HG02588 (cell line): ENCODE measurements at regions not wholly inside any gene's neighbourhood (a gene's known extent, or its start where the extent isn't known, plus 50 kb on each side); places are given as distances from the start of the nearest gene placed in this dataset.

ENCODE experiments used
- ATAC-seq: cut with Tn5 transposase; IDR thresholded peaks from one replicate; pipeline ENCODE4 v1.9.1; 2021; ENCODE audit warnings: mild to moderate bottlenecking, moderate library complexity; ENCODE audit not compliant: unreplicated experiment

DNA sequence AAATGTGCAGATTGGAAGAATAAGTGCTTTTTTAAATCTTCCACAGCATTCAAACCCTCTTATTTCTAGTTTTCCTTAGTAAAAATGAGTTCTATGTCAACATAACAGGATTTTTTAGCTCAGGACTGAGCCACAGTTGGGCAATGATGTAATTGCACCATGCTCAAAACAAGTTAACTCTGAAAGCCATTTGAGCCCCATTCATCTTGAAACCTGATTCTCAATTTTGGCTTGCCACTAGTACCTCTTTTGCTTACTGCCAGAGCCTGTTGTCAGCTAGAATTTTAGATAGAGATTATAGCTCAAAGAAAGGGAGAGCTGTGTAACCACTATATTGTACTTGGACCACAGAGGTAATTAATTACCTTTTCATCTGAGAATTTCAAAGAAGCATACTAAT, 1028.5 kb upstream of the PHF14 start:
- ATAC-seq, result no peak

DNA sequence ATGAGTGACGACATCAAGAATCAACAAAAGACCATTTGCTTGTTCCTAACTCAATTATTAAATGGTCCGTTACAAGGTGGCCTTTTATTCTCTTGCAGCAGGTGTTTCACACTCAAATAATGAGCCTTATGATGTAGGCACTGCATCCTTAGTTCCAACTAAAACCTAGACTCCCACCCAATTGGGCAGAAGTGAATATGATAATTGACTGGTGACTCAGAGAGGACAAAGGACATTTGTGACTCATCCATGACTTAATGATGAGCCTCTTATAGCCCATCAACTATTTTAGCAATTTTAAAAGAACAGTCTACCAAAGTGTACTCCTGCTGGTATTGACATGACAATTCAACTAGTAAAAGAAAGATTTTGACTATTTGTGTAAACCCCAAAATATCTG, 1027.8 kb upstream of the PHF14 start:
- no peak for ATAC-seq

DNA sequence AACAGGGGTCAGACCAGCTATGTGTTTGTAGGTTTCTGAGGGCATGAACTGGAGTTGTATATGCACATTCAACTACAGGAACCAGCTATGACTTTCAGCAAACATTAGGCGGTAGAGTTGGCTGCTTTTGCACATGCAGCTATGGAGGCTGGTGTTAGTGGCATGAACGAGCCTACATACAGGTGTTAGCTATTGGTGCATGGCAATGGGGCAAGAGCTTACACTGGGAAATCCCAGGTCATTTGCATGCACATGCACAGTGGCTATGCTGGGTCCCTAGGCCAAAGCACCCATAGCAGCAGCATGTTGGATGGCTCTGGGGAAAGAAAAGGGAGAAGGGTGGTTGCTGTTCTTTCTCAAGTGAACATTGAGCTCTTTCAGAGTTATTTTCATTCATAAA, 1018.5 kb upstream of the PHF14 start:
- ATAC-seq, result no peak

DNA sequence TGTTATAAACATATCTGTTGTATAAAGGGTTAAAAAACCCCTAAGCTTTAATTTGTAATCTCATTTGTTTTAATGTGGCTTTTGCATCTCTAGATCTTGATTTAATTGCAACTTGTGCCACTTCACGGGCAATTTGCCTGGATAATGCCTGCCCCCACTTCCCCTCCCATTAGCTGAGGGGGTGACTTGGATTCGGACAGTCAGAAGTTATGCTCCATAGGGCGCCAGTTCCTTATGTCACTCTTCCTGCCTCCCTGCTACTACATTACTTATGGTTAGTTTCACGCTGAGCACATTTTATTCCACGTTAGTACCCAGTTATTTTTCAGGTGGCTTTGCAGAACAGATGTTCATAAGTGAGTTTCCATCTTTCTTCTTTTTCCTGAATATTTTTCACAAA, 1015.2 kb upstream of the PHF14 start:
- ATAC-seq, result no peak

DNA sequence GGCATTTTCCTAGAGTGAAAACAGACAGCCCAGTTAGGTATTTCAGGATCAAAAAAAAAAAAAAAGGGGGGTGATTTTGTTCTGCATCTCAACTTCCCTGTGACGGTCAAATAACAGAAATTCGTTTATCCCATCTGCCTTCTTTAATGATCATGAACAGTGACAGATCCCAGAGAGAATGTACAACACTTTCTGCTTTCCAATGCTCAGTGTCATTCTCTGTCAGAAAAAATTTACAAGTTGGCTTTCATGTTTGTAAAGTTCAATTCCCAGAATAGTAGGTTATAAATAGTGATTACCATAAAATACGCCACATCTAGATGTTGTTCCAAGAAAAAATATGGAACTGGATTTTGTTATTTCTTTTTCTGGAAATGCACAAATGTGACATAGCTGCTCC, 1013.2 kb upstream of the PHF14 start:
- no peak for ATAC-seq

DNA sequence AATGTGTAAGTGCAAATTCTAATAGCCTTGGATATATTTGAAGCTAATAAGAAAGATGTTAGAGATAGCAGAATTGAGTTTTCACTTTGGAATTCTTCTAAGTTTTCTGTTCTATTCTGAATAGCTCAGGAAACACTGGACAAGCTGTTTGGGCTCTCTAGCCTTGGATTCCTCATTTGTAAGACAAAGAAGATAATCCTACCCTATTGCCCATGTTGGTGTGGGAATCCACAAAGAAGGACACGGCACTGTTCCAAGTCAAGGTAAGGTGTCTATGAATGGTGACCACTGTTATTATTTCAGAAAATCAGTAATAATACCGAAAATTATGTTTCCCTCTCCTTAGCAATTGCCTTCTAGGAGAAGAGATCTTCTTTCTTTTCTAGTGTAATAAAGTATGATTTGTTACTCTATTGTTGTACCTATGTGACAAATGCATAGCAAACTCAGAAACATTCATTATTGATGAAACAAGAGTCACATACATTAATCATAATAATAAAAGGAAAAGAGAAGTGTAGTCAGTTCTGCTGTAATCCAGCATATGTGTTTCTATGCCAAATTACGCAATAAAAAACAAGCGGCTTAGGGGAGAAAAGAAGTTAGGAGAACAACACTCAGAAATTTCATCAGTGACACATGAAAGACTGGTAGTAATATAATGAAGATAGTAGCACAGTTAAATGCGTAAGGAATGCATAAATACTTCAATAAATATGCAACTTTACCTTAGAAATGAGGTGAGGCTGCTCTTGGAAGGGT, 1012.3 kb upstream of the PHF14 start:
- no peak for ATAC-seq

DNA sequence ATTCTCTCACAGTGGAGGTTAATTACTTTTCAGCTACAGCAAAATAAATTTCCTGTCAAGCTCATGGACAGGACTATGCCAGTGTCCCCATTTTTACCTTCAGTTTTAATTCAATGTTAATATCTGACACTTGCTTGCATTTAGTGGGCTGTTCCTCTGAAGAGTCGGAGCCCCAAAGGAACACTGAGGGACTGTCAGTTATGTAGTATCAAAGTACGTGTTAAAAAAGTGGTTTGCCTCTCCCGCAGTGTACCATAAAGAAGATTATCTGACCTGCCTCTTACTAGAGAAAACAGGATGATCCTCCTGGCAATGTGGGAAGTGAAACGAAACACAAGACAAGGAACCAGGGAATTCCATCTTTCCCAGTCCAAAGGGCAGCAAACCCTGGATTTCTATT, 1010.9 kb upstream of the PHF14 start:
- no peak for ATAC-seq

DNA sequence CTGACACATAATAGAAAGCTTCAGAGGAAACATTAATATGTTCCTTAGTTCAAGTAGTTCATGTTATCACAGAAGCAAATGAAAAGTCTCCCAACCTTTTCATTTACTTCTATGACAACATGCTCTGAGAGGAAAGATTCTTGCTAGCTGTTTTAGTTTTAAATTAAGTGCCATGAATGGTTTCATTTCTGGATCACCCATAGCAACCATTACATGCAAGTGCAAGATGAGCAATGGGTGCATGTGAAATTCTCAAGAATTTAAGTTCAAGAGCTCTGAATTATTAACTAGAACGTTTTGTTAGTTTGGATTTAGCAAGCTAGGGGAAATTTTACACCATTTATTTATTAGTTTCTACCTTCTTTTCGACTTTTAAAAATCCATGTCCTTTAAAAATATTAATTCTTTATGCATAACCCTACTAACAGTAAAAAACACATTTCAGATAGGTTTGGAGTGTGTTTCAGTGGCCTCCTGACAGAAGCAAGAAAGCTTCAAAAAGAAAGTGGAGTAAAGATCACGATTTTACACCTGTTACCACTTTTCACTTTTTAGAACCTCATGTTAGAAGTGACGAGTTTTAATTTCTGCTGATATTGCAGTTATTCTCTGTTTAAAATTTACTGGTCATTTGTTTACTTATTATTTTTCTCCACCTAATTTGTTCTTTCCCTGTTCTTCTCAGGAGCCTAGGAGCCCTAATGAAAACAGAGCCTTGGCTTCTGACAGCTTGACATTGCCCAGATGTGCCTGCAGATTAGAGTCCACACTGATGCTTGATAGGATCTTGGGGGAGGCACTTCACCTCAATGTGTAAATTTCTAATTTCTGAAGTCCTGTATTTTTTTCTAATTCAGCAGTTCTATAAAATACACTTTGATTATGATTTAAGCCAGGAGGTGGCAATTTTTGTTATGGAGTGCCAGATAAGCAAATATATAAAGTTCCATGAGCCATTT, 995.3 kb upstream of the PHF14 start:
- ATAC-seq, result no peak

DNA sequence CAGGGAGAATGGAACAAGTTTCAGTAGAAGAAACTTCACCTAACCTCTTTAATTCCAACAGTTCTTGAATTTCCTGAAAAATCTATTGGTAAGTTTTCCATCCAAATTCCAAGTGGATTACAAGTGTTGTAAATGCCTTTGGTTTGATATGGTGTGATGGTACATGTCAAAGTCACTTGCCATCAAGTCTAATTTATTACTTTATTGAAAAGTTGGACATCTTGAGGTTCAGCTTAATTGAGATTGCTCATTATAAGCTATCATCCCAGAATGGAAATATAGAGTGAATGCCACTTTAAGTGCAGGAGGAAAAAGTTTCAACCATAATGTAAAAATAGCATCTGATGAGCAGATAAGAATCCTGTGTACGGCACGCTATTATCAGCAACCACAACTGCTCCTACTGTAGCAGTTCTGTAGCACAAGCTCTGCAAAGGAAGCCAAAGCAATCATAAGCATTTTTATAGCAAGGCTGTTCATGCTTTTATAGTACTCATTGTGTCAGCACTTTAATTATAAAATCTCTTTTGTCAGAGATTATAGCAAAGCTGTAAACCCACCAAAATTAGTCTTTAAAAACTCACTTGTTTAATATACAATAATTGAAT, 991.8 kb upstream of the PHF14 start:
- ATAC-seq, result no peak

DNA sequence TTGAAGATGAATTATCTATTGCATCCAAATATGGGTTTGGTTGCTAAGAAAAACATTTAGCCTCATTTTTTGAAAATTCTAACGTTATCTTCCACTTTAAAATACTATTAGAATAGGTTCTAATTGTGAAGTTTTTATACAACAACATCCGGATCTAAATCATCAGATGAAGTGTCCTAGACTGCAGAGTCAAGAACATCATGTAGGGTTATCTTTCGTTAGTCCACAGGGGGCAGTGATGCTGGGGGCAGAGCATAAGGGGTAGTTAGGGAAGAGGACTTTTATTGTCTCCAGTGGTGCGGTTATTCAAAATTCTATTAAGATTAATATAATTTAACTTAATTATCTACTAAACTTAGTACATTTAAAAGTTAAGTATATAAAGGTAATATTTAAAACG, 990.6 kb upstream of the PHF14 start:
- ATAC-seq, result no peak

DNA sequence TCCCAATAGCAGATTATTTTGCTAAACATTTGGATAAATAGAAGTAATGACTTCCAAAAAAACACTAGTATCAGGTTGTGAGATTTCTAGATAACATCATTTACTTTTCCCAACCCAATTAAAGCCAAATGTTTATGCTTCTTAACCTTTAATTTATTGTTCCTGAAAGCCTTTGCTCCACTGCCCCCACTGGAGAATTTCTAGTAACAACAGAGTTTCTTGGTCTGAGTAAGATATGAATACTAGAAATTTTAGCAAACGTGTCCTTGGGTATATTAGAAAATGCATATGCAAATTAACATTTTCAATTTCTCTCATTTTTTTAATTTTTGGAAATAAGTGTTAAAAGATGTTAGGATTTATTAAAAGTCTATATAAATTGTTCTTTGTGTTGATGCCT, 958.0 kb upstream of the PHF14 start:
- ATAC-seq, result no peak

DNA sequence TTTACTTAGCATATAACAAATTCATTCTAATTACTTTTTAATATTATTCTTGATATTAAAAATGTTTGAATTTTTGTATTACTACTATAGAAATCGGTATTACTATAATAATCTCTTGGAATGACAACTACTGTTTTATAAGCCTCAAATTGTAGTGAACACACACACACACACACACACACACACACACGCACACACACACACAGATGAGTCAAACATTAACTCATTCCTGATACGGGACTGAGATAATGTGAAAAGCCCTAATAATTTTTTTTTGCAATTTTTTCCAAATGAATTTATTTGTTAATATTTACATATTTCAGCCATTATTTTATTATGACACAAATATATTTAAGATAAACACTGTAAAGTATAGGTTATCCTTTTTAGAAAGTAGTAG, 951.2 kb upstream of the PHF14 start:
- no peak for ATAC-seq

DNA sequence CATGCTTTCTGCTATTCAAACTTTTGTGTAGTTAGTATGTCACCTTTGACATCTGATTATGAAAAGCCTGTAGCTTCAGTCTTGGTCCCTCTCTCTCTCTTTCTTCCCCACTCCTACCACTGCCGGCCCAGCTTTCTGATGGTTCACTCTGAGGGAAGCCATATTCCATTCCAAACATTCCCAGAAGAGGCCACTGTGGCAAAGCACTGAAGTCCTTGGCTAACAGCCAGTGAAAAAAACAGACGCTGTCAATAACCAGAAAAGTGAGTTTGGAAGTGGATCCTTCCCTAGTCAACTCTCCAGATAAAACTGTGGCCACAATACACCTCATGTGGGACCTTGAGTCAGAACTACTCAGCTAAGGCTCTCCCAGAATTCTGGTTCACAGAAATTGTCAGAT, 950.7 kb upstream of the PHF14 start:
- no peak for ATAC-seq

DNA sequence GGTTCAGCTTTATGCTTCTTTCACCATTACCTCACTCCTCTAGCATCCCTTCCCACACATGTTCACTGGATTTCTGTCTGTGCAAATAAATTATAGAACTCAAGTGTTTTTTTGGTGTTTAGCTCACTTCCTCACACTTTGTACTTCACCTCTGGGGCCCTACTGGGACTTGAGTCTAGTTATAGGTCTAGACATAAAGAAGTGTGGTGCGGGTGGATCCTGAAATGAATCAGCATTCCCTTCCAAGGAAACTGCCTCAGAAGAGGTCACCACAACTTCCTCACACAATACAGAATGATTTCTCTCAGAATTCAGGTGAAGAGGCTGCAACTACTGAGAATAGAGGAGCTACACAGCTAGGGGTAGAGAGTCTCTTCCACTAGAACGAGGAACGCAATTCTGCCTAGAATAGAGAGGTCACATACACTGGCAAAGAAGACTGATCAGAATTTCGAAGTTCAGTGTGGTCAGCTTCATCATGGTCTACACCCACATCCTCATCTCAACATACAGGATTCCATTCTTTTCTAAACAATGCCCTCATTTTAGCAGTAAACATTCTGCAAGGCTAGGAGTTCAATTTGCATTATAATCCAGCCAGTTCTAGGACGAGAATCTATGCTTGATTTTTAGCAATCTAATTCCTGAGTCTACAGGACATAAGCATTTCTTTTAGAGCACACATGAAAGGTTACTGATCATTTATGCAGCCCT, 938.7 kb upstream of the PHF14 start:
- no peak for ATAC-seq

DNA sequence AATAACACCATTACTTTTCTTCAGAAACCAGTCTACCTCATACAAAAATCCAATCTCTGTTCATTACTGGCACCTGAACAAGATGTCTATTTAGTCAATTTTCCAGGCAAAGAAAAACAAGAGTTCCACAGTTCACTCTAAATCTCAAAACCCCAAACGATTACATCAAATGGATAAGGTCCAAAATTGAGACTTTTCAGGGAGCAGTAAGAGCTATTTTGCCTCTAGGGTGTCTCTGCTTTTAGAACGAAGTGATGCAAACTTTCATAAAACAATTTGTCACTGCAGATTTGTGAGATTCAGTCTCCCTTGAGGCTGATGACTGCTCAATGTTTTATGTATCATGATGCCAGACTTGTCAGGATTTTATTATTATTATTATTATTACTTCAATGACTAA, 937.0 kb upstream of the PHF14 start:
- no peak for ATAC-seq

DNA sequence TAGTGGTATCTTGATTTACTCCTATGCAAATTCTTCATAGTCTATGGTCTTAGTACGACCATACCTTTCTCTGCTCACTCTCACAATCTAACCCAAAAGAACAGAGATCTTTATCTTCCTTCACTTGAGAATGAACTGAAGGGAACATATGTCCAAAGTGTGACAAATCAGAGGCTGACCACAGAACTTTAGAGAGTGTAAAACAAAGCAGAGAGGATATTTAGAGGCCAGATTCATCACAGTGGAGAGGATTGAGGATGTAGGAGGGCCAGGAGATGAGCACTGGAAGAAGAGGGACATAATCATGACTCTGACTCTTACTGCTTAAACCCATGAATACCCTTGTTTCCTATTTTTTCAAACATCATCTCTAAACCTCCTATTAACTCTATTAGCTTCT, 935.3 kb upstream of the PHF14 start:
- no peak for ATAC-seq

DNA sequence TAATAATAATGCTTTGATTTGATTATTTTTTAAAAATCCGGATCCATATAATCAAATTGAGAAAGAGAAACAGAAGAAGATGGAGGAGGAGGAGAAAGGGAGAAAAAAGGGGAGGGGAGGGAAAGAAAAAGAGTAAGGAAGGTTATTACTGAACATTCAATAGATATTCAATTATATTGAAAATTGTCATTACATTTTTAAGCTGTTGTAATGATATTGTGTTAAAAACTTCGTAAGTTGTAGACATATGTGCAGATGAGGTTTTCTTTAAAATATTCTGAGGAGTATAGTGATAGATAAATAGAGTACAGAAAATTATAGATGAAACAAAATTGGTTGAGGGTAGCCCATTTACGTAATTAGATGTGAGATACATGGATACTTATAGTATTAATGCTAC, 933.0 kb upstream of the PHF14 start:
- ATAC-seq, result no peak

DNA sequence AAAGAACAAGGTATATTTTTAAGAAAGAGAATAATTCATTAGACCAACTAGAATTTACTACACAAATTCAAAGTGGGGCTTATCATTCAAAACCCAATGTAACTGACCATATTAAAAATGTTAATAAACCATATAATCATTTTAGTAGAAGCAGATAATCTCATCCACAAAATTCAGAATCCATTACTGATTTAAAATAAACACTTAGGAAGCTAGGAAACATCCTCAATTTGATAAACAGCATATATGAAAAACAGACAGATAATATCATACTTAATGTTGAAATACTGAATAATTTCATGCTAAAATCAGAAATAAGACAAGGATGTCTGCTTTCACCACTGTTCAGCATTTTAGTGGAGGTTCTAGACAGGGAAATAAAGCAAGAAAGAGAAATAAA, 902.8 kb upstream of the PHF14 start:
- no peak for ATAC-seq

DNA sequence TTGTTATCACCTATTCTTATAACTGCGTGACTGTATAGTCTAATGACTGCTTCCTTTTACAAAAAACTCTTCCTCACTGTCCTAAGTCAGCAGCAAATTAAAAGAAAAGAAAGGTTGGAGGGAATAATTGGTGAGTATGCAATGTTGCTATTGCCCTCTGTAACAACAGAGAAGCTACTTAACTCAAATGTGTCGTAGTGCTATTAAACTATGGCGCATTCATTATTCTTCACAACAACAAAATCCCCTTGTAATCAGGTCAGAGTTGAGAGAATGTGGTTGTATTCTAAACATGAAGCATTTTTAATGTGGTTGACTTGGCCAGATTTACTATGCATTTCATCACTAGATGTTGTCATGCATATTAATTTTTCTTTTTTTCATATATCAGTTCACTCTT, 897.8 kb upstream of the PHF14 start:
- no peak for ATAC-seq

DNA sequence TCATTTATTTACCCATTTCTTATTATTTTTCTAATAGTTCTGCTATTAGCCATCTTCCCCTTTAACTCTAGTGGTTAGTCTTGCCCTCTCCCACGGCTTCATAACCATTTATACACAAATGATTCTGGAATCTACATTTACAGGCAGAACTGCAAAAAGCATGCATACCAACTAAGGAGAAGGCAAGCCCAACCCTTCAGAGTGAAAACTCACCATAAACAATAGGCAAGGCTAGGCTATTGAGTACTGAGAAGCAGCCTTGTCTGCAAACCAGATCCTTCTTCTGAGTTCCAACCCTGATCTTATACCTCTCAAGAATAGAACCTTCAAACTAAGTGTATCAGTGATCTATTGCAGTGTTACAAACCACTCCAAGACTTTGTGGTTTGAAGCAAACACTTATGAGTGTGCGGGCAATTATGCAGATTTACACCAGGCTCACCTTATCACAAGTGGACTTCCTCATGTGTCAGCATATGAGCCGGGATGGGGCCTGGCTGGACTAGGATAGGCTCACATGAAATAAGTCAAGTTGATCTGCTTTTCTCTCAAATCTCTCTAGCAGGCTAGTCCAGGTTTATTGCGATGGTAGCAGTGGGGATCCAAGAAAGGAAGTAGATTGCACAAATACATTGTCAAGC, 896.9 kb upstream of the PHF14 start:
- ATAC-seq, result no peak

DNA sequence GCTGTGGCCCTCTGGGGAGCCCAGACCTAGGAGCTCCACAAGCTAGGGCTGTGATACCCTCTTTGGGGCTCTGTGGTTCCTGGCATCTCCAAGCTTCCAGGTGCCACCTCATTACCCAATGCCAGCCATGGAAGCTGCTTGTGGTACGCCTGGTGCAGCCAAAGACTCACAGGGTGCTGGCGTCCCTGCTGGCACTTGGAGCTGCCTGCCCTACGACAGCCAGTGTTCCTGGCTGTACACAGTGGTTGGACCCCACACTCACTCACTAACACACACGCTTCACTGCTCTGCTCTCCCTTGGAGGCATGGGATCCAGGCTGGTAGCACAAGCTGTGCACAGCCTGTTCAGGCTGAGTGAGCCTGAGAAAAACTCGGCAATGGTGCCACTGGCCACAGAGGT, 894.1 kb upstream of the PHF14 start:
- ATAC-seq, result no peak
